ENCODE measurements at regions not wholly inside any gene's neighbourhood (a gene's known extent, or its start where the extent isn't known, plus 50 kb on each side); places are given as distances from the start of the nearest gene placed in this dataset.

GRCh38 chr6:167491438-167492099 lies 166.7 kb downstream of the TTLL2 start:
- in situ Hi-C loops (cut with MboI) (no loop called here), intact Hi-C loops (cut with micrococcal nuclease) (no loop called here)
- ChIA-PET POLR2A (interaction anchor here (0.7 kb wide), 1 partner anchor 16 kb away, joined by 3 read pairs; no protein-coding TSS in a partner anchor), CTCF (ENCODE audit: low intra/inter-chr PET ratio) (no interaction called here)
- Histone ChIP-seq H3K4me1 (replicated peaks in 1 of 2; ENCODE audit: control insufficient read depth in 2 of 2, insufficient read depth in 2 of 2, low read length in 2 of 2) (no peaks in the 10 kb centered on the region; a peak in 1 of 5 replicates), H4K20me1 (replicated peaks; ENCODE audit: control insufficient read depth, insufficient read depth, low read length) (0 out of 2 replicates have a peak, but pooled peaks cover 2% of the 10 kb centered on the region), H3K9ac (ENCODE audit: insufficient read depth in 1 of 2, low read depth in 2 of 2, low read length in 2 of 2) (no peak overlapping the region), H3K27me3 (ENCODE audit: control insufficient read depth in 2 of 2, insufficient read depth in 2 of 2, low read length in 2 of 2) (peaks cover 36 to 79% of the 10 kb centered on the region in 2 experiments; a peak in 4 of 5 replicates), H2AFZ (ENCODE audit: low read depth, low read length) (no peak overlapping the region), H3K36me3 (ENCODE audit: control insufficient read depth, insufficient read depth, low read length) (no peaks in the 10 kb centered on the region), H3K4me3 (no peak overlapping the region), H3K27ac (ENCODE audit: extremely low read depth, low read depth, low read length) (no peak overlapping the region), H3K4me2 (ENCODE audit: insufficient read depth, low read length) (no peak overlapping the region), H3K79me2 (ENCODE audit: control insufficient read depth, insufficient read depth, low read length) (no peaks in the 10 kb centered on the region), H3K9me1 (ENCODE audit: control insufficient read depth, insufficient read depth, low read length) (no peaks in the 10 kb centered on the region), H3K9me3 (replicated peaks; ENCODE audit: control insufficient read depth, insufficient read depth, low read depth, low read length) (no peaks in the 10 kb centered on the region)
- ATAC-seq: no peak
- no peak for FAIRE-seq
- TF ChIP-seq ZNF263 (CRISPR knock-in tag; IDR thresholded peaks at IDR 0.05; ENCODE audit: borderline replicate concordance): no peak
- no peak for TF ChIP-seq CBX3 (IDR thresholded peaks at IDR 0.05; ENCODE audit: borderline replicate concordance in 1 of 2, low read length in 2 of 2)
- TF ChIP-seq HDAC8 (tag; IDR thresholded peaks at IDR 0.05): no peak
- TF ChIP-seq SREBF2 (CRISPR knock-in tag; IDR thresholded peaks at IDR 0.05): no peak
- BruUV-seq (replicated peaks): no TSS peak
- WGBS (ENCODE audit: insufficient coverage, low coverage, missing lambda C conversion rate): 1% methylated on average over 12 of the region's 12 CpGs
- DNase-seq (ENCODE audit: extremely low read depth in 1 of 4, low spot score in 3 of 4): no peak

- no peak for ATAC-seq
- H3K79me2 ChIP-seq (ENCODE audit: control insufficient read depth, insufficient read depth, low read length): no peaks in the 10 kb centered on the region
- 0 out of 2 replicates have a peak, but pooled peaks cover 2% of the 10 kb centered on the region for H4K20me1 ChIP-seq (replicated peaks; ENCODE audit: control insufficient read depth, insufficient read depth, low read length)
- no TSS peak for BruUV-seq (replicated peaks)
- intact Hi-C loops (cut with micrococcal nuclease) (no loop called here), in situ Hi-C loops (cut with MboI) (no loop called here)
- no peaks in the 10 kb centered on the region for H3K36me3 ChIP-seq (ENCODE audit: control insufficient read depth, insufficient read depth, low read length)
- H3K27ac ChIP-seq (ENCODE audit: extremely low read depth, low read depth, low read length): no peak overlapping the region
- H3K4me2 ChIP-seq (ENCODE audit: insufficient read depth, low read length): no peak overlapping the region
- no peaks in the 10 kb centered on the region for H3K9me3 ChIP-seq (replicated peaks; ENCODE audit: control insufficient read depth, insufficient read depth, low read depth, low read length)
- H3K9ac ChIP-seq (ENCODE audit: insufficient read depth in 1 of 2, low read depth in 2 of 2, low read length in 2 of 2): no peak overlapping the region
- H3K9me1 ChIP-seq (ENCODE audit: control insufficient read depth, insufficient read depth, low read length): no peaks in the 10 kb centered on the region
- no peak overlapping the region for H3K4me3 ChIP-seq
- ChIA-PET POLR2A (no interaction called here), CTCF (ENCODE audit: low intra/inter-chr PET ratio) (no interaction called here)
- FAIRE-seq: no peak
- peaks cover 34 to 79% of the 10 kb centered on the region in 2 experiments; a peak in 4 of 5 replicates for H3K27me3 ChIP-seq (ENCODE audit: control insufficient read depth in 2 of 2, insufficient read depth in 2 of 2, low read length in 2 of 2)
- WGBS (ENCODE audit: insufficient coverage, low coverage, missing lambda C conversion rate): 0% methylated on average over 12 of the region's 12 CpGs
- H3K4me1 ChIP-seq (replicated peaks in 1 of 2; ENCODE audit: control insufficient read depth in 2 of 2, insufficient read depth in 2 of 2, low read length in 2 of 2): no peaks in the 10 kb centered on the region; a peak in 1 of 5 replicates
- no peak overlapping the region for H2AFZ ChIP-seq (ENCODE audit: low read depth, low read length)
- DNase-seq (ENCODE audit: extremely low read depth in 1 of 4, low spot score in 3 of 4): no peak
- TF ChIP-seq MTF1 (CRISPR knock-in tag; IDR thresholded peaks at IDR 0.05; ENCODE audit: borderline replicate concordance) (no peak), ID3 (CRISPR knock-in tag; IDR thresholded peaks at IDR 0.05) (no peak), ID3 (tag; IDR thresholded peaks at IDR 0.05) (no peak), NFRKB (IDR thresholded peaks at IDR 0.05; ENCODE audit: low read depth) (no peak), E2F8 (IDR thresholded peaks at IDR 0.05; ENCODE audit: low read depth, partially characterized antibody) (no peak), HMGN3 (IDR thresholded peaks at IDR 0.05; ENCODE audit: borderline replicate concordance, extremely low read depth, insufficient read length, low read depth, low read length) (no peak), PCBP2 (IDR thresholded peaks at IDR 0.05; ENCODE audit: low read depth, low read length, poor library complexity, severe bottlenecking) (no peak), ZBTB17 (CRISPR knock-in tag; IDR thresholded peaks at IDR 0.05) (no peak), MTA2 (IDR thresholded peaks at IDR 0.05; ENCODE audit: low read depth) (no peak)
Observed at GRCh38 chr6:167492100-167492449, 167.2 kb downstream of the TTLL2 start.
